GM19035 (cell line): ENCODE measurements at regions not wholly inside any gene's neighbourhood (a gene's known extent, or its start where the extent isn't known, plus 50 kb on each side); places are given as distances from the start of the nearest gene placed in this dataset.
"Not testable (repeated sequence)": the region's sequence is repeated elsewhere in the genome, so short reads cannot be mapped to it uniquely, and the experiment has no call there.

ENCODE experiments used
- ATAC-seq: cut with Tn5 transposase; IDR thresholded peaks from one replicate; pipeline ENCODE4 v1.9.1; 2021; ENCODE audit not compliant: unreplicated experiment

DNA sequence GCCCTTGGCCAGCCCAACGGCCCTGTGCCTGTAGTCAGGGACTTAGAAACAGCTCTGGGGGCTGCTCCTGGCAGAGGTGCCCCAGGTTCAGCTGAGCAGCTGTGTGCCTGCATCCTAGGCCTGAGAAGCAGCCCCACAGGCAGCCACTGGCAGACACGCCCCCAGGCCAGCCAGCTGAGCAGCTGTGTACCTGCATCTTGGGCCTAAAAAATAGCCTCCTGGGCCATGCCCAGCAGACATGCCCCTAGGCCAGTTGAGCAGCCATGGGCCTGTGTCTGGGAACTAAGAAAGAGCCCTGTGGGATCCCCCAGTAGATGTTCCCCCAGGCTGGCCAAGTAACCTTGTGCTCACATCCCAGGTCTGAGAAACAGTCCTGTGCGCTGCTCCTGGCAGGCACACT, 64.0 kb downstream of the TBR1 start:
- no peak for ATAC-seq

- ATAC-seq: no peak
Measured at GRCh38 chr2:161481619-161482018, 65.5 kb downstream of the TBR1 start.

DNA sequence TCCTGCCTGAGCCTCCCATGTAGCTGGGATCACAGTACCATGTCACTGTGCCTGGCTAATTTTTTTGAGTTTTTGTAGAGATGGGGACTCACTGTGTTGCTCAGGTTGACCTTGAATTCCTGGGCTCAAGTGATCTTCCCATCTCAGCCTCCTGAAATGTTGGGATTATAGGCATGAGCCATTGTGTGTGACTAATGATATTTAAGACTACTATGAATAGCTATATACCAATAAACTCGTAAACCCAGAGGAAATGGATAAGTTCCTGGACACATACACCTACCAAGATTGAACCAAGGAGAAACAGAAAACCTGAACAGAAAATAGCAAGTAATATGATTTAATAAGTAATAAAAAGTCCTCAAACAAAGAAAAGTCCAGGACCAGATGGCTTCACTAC, 68.0 kb downstream of the TBR1 start:
- no peak for ATAC-seq

- ATAC-seq: no peak
Measured at GRCh38 chr2:161486111-161486510, 70.0 kb downstream of the TBR1 start.

DNA sequence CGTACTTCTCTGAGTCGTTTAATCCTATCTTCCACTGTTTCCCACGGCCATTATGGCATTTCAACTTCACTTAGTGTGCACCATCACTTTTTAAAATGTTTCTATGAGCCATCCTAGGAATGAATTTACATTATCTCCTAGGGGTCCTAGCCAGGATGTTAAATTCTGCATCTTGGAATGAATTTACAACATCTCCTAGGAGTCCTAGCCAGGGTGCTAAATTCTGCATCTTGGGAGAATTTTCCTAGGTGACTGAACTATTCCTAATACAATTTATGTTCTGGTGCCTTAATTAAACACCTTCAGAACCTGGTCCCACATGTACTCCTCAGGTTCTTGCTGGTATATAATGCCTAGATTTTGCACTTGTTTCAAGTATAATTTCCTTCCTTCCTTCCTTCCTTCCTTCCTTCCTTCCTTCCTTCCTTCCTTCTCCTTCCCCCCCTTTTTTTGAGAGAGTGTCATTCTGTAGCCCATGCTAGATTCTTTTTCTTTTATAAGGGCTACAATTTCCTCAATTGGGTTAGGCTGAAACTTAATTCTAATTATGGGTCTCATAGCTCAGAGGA, 72.1 kb downstream of the TBR1 start:
- ATAC-seq: no peak

- no peak for ATAC-seq
Measured at GRCh38 chr2:161488879-161489278, 72.8 kb downstream of the TBR1 start.

- peak; percentile 47 for ATAC-seq
Measured at GRCh38 chr2:161500892-161501610, 85.0 kb downstream of the TBR1 start.

DNA sequence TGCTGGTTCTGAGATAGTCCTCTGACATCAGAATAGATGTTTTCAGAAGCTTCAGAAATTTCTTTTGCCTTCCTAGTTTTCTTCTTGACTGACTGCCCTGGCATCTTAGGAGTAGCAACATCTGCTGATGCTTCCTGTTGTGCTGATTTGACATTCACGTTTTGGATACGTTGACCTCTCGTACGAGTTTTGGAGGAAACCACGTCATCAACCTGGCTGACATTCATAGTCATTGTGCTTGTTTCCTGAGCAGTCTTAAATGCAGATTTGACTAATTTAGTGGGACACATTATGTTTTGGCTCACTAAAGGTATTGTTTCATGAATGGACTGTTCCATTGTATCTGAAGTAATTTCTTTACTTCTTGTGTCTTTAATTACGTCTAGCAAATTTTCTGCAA, 86.2 kb downstream of the TBR1 start:
- not testable (repeated sequence) for ATAC-seq

GRCh38 chr2:161504628-161505289, 88.7 kb downstream of the TBR1 start:
- ATAC-seq: not testable (repeated sequence)

GRCh38 chr2:161505466-161505865, 89.4 kb downstream of the TBR1 start:
- not testable (repeated sequence) for ATAC-seq

DNA sequence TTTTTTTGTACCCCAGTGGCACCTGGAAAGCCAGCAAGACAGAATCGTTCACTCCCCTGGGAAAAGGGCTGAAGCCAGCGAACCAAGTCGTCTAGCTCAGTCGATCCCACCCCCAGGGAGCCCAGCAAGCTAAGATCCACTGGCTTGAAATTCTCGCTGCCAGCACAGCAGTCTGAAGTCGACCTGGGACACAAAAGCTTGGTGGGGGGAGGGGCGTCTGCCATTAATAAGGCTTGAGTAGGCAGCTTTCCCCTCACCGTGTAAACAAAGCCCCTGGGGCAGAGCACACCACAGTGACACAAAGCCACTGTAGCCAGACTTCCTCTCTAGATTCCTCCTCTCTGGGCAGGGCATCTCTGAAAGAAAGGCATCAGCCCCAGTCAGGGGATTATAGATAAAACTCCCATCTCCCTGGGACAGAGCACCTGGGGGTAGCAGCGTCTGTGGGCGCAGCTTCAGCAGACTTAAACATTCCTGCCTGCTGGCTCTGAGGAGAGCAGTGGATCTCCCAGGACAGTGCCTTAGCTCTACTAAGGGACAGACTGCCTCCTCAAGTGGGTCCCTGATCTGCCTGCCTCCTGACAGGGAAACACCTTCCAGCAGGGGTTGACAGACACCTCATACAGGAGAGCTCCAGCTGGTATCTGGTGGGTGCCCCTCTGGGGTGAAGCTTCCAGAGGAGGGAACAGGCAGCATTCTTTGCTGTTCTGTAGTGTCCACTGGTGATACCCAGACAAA, 97.4 kb downstream of the TBR1 start:
- ATAC-seq: not testable (repeated sequence)

DNA sequence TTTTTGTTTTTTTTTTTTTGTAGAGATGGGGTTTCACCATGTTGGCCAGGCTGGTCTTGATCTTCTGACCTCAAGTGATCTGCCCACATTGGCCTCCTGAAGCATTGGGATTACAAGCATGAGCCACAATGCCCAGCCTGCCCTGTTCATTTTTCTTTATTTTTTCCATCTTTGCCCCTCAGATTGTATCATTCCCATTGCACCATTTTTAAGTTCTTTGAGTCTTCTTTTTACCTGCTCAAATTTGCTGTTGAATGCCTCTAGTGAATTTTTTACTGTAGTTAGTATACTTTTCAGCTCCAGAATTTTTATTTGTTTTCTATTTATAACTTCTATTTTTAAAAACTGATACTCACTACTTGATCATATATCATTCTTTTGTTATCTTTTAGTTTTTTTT, 101.4 kb upstream of the SLC4A10 start:
- no peak for ATAC-seq

- ATAC-seq: no peak
Measured at GRCh38 chr2:161533218-161533617, 91.0 kb upstream of the SLC4A10 start.

GRCh38 chr2:161546635-161547034, 77.6 kb upstream of the SLC4A10 start:
- no peak for ATAC-seq

DNA sequence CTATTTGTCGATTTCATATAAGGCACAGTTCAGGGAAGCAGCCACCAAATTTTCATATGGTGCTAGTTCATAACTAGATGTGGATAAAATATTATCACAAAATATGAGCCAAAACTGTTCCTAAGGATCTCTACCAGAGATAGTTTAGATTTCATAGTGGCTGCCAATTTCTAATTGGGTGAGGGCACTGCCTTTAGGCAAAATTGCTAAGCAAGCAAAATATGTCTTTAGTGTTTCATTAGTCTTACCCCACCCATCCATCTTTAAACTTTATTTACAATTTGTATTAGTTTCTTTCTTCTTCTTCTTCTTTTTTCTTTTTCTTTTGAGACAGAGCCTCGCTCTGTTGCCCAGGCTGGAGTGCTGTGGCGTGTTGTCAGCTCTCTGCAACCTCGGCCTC, 77.1 kb upstream of the SLC4A10 start:
- ATAC-seq: no peak

GRCh38 chr2:161552015-161552414, 72.2 kb upstream of the SLC4A10 start:
- no peak for ATAC-seq

- no peak for ATAC-seq
Measured at GRCh38 chr2:161555826-161556225, 68.4 kb upstream of the SLC4A10 start.

DNA sequence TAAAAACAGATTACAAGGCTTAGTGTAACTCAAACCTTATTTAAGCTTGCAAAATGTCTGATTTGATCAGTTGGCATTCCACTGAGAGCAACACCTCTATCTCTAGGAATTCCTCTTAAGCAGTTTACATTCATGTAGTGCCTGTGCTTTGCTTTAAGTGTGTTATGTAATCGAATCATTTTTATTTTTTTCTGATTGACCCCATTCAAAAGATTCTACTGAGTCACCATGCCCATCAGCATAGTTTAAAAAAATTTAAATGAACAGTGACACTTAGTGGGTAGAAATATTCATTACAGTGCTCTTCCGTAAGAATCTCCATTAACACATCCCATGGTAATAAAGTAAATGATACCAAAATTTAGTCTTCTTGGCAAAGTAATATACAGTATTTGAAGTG, 67.8 kb upstream of the SLC4A10 start:
- ATAC-seq: no peak

GRCh38 chr2:161557538-161557937, 66.7 kb upstream of the SLC4A10 start:
- ATAC-seq: no peak

GRCh38 chr2:161564906-161565305, 59.3 kb upstream of the SLC4A10 start:
- no peak for ATAC-seq

GRCh38 chr2:161569401-161569800, 54.8 kb upstream of the SLC4A10 start:
- ATAC-seq: no peak
